WTC11 (cell line): ENCODE measurements at regions not wholly inside any gene's neighbourhood (a gene's known extent, or its start where the extent isn't known, plus 50 kb on each side); places are given as distances from the start of the nearest gene placed in this dataset.

Experiments used
- CBFB ChIP-seq: sonication (generic); formaldehyde crosslinking; IDR thresholded peaks from 2 replicates; pipeline ENCODE4 v1.8.1; 2022; ENCODE audit warnings: mild to moderate bottlenecking, low read depth, missing genetic modification reagents
- ELF4 ChIP-seq: sonication (generic); formaldehyde crosslinking; IDR thresholded peaks from 2 replicates; pipeline ENCODE4 v1.8.1; 2022; ENCODE audit warnings: low read depth, mild to moderate bottlenecking, moderate library complexity, missing genetic modification reagents
- JUN ChIP-seq: sonication (generic); formaldehyde crosslinking; IDR thresholded peaks from 2 replicates; pipeline ENCODE4 v1.8.0; 2023; ENCODE audit warnings: mild to moderate bottlenecking, missing genetic modification reagents
- NFE2L1 ChIP-seq: sonication (generic); formaldehyde crosslinking; IDR thresholded peaks from 2 replicates; pipeline ENCODE4 v1.8.1; 2023; ENCODE audit warnings: missing genetic modification reagents
- TEAD4 ChIP-seq: sonication (generic); formaldehyde crosslinking; IDR thresholded peaks from 2 replicates; pipeline ENCODE4 v1.8.0; 2022; ENCODE audit warnings: mild to moderate bottlenecking, missing genetic modification reagents
- ZBTB21 ChIP-seq: sonication (generic); formaldehyde crosslinking; IDR thresholded peaks from 2 replicates; pipeline ENCODE4 v1.8.1; 2023; ENCODE audit warnings: mild to moderate bottlenecking, missing genetic modification reagents, borderline replicate concordance
- TF ChIP-seq, protein P1 (sequence below): fragments of 200-600 bp; IDR thresholded peaks from 2 replicates; pipeline ENCODE4 v1.8.0; 2022; ENCODE audit warnings: antibody characterized with exemption
- TF ChIP-seq, protein P2 (sequence below): sonication (generic); formaldehyde crosslinking; IDR thresholded peaks from 2 replicates; pipeline ENCODE4 v1.8.0; 2022; ENCODE audit warnings: mild to moderate bottlenecking, missing genetic modification reagents
- TF ChIP-seq, protein P3 (sequence below): sonication (generic); formaldehyde crosslinking; IDR thresholded peaks from 2 replicates; pipeline ENCODE4 v1.8.0; 2022; ENCODE audit warnings: mild to moderate bottlenecking, missing genetic modification reagents
- TF ChIP-seq, protein P4 (sequence below): sonication (generic); formaldehyde crosslinking; IDR thresholded peaks from 2 replicates; pipeline ENCODE4 v1.8.1; 2023; ENCODE audit warnings: mild to moderate bottlenecking, moderate library complexity, missing genetic modification reagents

DNA sequence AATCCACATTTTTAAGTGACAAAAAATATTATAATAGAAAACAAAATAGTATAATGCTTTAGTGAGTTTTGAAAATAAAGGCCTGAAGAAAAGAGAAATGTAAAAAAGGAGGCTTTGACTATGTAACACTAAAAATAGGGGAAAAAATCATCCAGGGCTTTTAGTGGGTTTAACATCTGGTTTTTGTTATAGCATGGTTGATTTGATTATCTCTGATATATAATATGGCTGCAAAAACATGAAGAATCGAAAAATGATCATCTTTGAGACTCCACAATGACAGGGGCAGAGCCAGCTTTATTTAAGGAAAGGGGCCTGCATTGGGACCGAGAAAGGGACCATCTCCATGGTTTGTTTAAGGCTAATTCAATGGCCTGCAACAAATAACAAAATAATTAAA is 393.8 kb downstream of the PLK2 start:
- TF ChIP-seq, protein P1, sequence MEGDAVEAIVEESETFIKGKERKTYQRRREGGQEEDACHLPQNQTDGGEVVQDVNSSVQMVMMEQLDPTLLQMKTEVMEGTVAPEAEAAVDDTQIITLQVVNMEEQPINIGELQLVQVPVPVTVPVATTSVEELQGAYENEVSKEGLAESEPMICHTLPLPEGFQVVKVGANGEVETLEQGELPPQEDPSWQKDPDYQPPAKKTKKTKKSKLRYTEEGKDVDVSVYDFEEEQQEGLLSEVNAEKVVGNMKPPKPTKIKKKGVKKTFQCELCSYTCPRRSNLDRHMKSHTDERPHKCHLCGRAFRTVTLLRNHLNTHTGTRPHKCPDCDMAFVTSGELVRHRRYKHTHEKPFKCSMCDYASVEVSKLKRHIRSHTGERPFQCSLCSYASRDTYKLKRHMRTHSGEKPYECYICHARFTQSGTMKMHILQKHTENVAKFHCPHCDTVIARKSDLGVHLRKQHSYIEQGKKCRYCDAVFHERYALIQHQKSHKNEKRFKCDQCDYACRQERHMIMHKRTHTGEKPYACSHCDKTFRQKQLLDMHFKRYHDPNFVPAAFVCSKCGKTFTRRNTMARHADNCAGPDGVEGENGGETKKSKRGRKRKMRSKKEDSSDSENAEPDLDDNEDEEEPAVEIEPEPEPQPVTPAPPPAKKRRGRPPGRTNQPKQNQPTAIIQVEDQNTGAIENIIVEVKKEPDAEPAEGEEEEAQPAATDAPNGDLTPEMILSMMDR, result no peak
- no peak for TF ChIP-seq NFE2L1 (CRISPR knock-in tag)
- TF ChIP-seq, protein P2, sequence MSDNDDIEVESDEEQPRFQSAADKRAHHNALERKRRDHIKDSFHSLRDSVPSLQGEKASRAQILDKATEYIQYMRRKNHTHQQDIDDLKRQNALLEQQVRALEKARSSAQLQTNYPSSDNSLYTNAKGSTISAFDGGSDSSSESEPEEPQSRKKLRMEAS (CRISPR knock-in tag), result no peak
- TF ChIP-seq, protein P3, sequence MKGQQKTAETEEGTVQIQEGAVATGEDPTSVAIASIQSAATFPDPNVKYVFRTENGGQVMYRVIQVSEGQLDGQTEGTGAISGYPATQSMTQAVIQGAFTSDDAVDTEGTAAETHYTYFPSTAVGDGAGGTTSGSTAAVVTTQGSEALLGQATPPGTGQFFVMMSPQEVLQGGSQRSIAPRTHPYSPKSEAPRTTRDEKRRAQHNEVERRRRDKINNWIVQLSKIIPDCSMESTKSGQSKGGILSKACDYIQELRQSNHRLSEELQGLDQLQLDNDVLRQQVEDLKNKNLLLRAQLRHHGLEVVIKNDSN (CRISPR knock-in tag), result no peak
- no peak for TF ChIP-seq CBFB (CRISPR knock-in tag)
- TF ChIP-seq TEAD4 (CRISPR knock-in tag), result no peak
- TF ChIP-seq, protein P4, sequence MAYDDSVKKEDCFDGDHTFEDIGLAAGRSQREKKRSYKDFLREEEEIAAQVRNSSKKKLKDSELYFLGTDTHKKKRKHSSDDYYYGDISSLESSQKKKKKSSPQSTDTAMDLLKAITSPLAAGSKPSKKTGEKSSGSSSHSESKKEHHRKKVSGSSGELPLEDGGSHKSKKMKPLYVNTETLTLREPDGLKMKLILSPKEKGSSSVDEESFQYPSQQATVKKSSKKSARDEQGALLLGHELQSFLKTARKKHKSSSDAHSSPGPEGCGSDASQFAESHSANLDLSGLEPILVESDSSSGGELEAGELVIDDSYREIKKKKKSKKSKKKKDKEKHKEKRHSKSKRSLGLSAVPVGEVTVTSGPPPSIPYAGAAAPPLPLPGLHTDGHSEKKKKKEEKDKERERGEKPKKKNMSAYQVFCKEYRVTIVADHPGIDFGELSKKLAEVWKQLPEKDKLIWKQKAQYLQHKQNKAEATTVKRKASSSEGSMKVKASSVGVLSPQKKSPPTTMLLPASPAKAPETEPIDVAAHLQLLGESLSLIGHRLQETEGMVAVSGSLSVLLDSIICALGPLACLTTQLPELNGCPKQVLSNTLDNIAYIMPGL (CRISPR knock-in tag), result no peak
- TF ChIP-seq ELF4 (CRISPR knock-in tag), result no peak
- TF ChIP-seq JUN (CRISPR knock-in tag), result no peak
- no peak for TF ChIP-seq ZBTB21
